ENCODE measurements at regions not wholly inside any gene's neighbourhood (a gene's known extent, or its start where the extent isn't known, plus 50 kb on each side); places are given as distances from the start of the nearest gene placed in this dataset.
"Not testable (repeated sequence)": the region's sequence is repeated elsewhere in the genome, so short reads cannot be mapped to it uniquely, and the experiment has no call there.

DNA sequence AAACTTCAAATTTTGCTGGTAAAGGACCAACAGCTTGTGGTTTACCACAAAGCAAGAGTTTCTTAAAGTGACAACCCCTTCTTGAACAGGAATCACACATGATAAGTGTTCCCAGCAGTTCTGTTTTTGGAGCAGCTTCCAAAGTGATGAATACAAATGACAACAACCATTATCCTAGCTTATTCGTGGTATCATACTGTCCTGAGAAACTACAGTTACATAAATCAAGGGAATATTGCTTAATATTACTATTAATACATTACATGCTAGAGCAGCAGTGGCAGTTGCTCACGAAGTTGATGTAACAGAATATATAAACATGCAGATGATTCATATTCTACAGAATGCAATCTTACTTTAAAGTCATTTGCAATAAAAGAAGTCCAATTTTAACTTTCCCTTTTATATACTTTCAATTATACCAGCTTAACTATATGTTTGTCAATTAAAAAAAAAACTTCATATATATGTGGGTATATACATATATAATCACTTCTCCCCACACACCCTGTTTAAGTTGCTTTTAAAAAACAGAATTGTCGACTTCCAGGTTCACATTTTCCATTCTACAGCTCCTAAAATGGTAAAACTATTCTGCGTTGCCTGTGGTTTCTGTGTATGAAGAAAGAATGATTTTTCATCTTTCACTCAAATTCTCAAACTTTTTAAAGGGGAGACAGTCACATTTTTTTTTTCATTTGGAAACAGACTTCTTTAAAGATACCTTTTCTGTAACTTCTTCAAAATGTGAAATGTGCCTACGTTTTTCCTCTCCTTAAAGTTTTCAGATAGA lies 713.6 kb downstream of the TDRD15 start:
- Histone ChIP-seq H3K9me3 (ENCODE audit: insufficient read depth, low read length) (no peaks in the 10 kb centered on the region), H3K27me3 (ENCODE audit: low read length) (no peaks in the 10 kb centered on the region), H3K27ac (ENCODE audit: low read depth, low read length) (no peak overlapping the region), H3K9ac (ENCODE audit: low read length) (no peak overlapping the region), H4K20me1 (ENCODE audit: low read depth, low read length) (no peaks in the 10 kb centered on the region), H3K36me3 (ENCODE audit: low read length) (no peaks in the 10 kb centered on the region), H3K79me2 (ENCODE audit: insufficient read depth, low read length) (no peaks in the 10 kb centered on the region), H3K4me3 (ENCODE audit: insufficient read depth, low read length, poor library complexity, severe bottlenecking) (no peak overlapping the region), H3K9me2 (replicated peaks; ENCODE audit: insufficient read depth, low read length) (no peaks in the 10 kb centered on the region), H2AFZ (ENCODE audit: low read depth, low read length, severe bottlenecking) (no peak overlapping the region), H3F3A (ENCODE audit: insufficient read depth) (no peaks in the 10 kb centered on the region), H3K4me2 (ENCODE audit: low read depth, low read length, poor library complexity, severe bottlenecking) (no peak overlapping the region)
- TF ChIP-seq, protein P1, sequence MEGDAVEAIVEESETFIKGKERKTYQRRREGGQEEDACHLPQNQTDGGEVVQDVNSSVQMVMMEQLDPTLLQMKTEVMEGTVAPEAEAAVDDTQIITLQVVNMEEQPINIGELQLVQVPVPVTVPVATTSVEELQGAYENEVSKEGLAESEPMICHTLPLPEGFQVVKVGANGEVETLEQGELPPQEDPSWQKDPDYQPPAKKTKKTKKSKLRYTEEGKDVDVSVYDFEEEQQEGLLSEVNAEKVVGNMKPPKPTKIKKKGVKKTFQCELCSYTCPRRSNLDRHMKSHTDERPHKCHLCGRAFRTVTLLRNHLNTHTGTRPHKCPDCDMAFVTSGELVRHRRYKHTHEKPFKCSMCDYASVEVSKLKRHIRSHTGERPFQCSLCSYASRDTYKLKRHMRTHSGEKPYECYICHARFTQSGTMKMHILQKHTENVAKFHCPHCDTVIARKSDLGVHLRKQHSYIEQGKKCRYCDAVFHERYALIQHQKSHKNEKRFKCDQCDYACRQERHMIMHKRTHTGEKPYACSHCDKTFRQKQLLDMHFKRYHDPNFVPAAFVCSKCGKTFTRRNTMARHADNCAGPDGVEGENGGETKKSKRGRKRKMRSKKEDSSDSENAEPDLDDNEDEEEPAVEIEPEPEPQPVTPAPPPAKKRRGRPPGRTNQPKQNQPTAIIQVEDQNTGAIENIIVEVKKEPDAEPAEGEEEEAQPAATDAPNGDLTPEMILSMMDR (IDR thresholded peaks at IDR 0.05; ENCODE audit: insufficient read depth, low read length, poor library complexity, severe bottlenecking): no peak
- TF ChIP-seq EZH2phosphoT487 (conservative IDR thresholded peaks at IDR 0.05; ENCODE audit: low read length): no peak

DNA sequence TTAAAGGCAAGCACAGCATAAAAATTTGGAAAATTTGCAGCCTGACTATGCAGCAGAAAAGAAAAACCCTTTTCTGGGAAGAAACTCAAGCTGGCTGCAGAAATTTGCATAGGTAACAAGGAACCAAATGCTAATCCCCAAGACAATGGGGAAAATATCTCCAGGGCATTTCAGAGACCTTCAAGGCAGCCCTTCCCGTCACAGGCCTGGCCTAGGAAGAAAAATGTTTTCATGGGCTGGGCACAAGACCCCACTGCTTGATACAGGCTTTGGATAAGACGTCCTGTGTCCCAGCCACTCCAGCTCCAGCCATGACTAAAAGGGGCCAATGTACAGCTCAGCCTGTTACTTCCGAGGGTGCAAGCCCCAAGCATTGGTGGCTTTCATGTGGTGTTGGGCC lies 717.6 kb downstream of the TDRD15 start:
- Histone ChIP-seq H3K4me3 (ENCODE audit: insufficient read depth, low read length, poor library complexity, severe bottlenecking) (no peak overlapping the region), H3K9me3 (ENCODE audit: insufficient read depth, low read length) (no peaks in the 10 kb centered on the region), H3K9me2 (replicated peaks; ENCODE audit: insufficient read depth, low read length) (no peaks in the 10 kb centered on the region), H3K4me2 (ENCODE audit: low read depth, low read length, poor library complexity, severe bottlenecking) (no peak overlapping the region), H3F3A (ENCODE audit: insufficient read depth) (no peaks in the 10 kb centered on the region), H3K27ac (ENCODE audit: low read depth, low read length) (no peak overlapping the region), H3K79me2 (ENCODE audit: insufficient read depth, low read length) (no peaks in the 10 kb centered on the region), H3K9ac (ENCODE audit: low read length) (no peak overlapping the region), H4K20me1 (ENCODE audit: low read depth, low read length) (no peaks in the 10 kb centered on the region), H3K27me3 (ENCODE audit: low read length) (no peaks in the 10 kb centered on the region), H2AFZ (ENCODE audit: low read depth, low read length, severe bottlenecking) (no peak overlapping the region), H3K36me3 (ENCODE audit: low read length) (no peaks in the 10 kb centered on the region)
- TF ChIP-seq, protein P1 (IDR thresholded peaks at IDR 0.05; ENCODE audit: insufficient read depth, low read length, poor library complexity, severe bottlenecking): no peak

DNA sequence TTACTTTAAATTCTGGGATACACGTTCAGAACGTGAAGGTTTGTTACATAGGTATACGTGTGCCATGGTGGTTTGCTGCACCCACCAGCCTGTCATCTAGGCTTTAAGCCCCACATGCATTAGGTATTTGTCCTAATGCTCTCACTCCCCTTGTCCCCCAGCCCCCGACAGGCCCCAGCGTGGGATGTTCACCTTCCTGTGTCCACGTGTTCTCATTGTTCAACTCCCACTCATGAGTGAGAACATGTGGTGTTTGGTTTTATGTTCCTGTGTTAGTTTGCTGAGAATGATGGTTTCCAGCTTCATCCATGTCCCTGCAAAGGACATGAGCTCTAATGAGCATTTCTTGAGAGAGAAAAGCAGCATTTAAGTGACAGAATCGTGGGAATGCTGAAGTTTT lies 726.6 kb downstream of the TDRD15 start:
- H3K27ac ChIP-seq (ENCODE audit: low read depth, low read length); H4K20me1 ChIP-seq (ENCODE audit: low read depth, low read length); H3K9me3 ChIP-seq (ENCODE audit: insufficient read depth, low read length): not testable (repeated sequence)

DNA sequence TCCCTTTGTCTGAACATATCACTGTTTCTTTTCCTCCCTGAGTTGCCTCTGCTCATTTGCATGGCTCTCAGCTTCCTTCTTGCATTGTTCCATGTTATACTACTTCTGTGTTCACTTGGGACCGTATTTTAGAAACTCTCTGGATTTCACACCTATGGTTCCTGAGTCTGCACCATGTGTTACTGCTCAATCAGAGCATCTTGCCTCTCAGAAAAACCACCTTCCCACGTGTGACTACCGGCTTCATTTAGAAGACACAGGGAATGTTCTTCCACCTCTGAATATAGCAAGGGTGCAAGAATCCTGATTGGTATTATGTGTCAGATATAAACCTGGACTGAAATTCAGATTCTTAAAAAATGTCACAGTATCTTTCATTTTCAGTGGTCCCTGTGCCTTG lies 731.2 kb downstream of the TDRD15 start:
- no peaks in the 10 kb centered on the region for H3K9me2 ChIP-seq (replicated peaks; ENCODE audit: insufficient read depth, low read length)
- no peaks in the 10 kb centered on the region for H3F3A ChIP-seq (ENCODE audit: insufficient read depth)
- H3K4me2 ChIP-seq (ENCODE audit: low read depth, low read length, poor library complexity, severe bottlenecking): no peak overlapping the region

More for the DNA sequence above, 726.6 kb downstream of the TDRD15 start:
- H3K27me3 ChIP-seq (ENCODE audit: low read length); H2AFZ ChIP-seq (ENCODE audit: low read depth, low read length, severe bottlenecking); H3K9ac ChIP-seq (ENCODE audit: low read length); H3K4me3 ChIP-seq (ENCODE audit: insufficient read depth, low read length, poor library complexity, severe bottlenecking); H3K36me3 ChIP-seq (ENCODE audit: low read length); H3K4me2 ChIP-seq (ENCODE audit: low read depth, low read length, poor library complexity, severe bottlenecking); H3K9me2 ChIP-seq (replicated peaks; ENCODE audit: insufficient read depth, low read length); H3K79me2 ChIP-seq (ENCODE audit: insufficient read depth, low read length); H3F3A ChIP-seq (ENCODE audit: insufficient read depth): not testable (repeated sequence)

More for the DNA sequence above, 731.2 kb downstream of the TDRD15 start:
- no peaks in the 10 kb centered on the region for H4K20me1 ChIP-seq (ENCODE audit: low read depth, low read length)
- no peak for TF ChIP-seq EZH2phosphoT487 (conservative IDR thresholded peaks at IDR 0.05; ENCODE audit: low read length)
- TF ChIP-seq, protein P1 (IDR thresholded peaks at IDR 0.05; ENCODE audit: insufficient read depth, low read length, poor library complexity, severe bottlenecking): no peak
- H3K27ac ChIP-seq (ENCODE audit: low read depth, low read length): no peak overlapping the region
- H3K27me3 ChIP-seq (ENCODE audit: low read length): no peaks in the 10 kb centered on the region
- H3K79me2 ChIP-seq (ENCODE audit: insufficient read depth, low read length): no peaks in the 10 kb centered on the region
- no peak overlapping the region for H3K4me3 ChIP-seq (ENCODE audit: insufficient read depth, low read length, poor library complexity, severe bottlenecking)
- no peak overlapping the region for H3K9ac ChIP-seq (ENCODE audit: low read length)
- H2AFZ ChIP-seq (ENCODE audit: low read depth, low read length, severe bottlenecking): no peak overlapping the region
- no peaks in the 10 kb centered on the region for H3K36me3 ChIP-seq (ENCODE audit: low read length)
- H3K9me3 ChIP-seq (ENCODE audit: insufficient read depth, low read length): no peaks in the 10 kb centered on the region
